GM21423 (cell line): ENCODE measurements at regions not wholly inside any gene's neighbourhood (a gene's known extent, or its start where the extent isn't known, plus 50 kb on each side); places are given as distances from the start of the nearest gene placed in this dataset.
"Not testable (repeated sequence)": the region's sequence is repeated elsewhere in the genome, so short reads cannot be mapped to it uniquely, and the experiment has no call there.

Experiments used
- ATAC-seq: cut with Tn5 transposase; IDR thresholded peaks from one replicate; pipeline ENCODE4 v1.9.1; 2021; ENCODE audit warnings: mild to moderate bottlenecking, moderate library complexity; ENCODE audit not compliant: unreplicated experiment

DNA sequence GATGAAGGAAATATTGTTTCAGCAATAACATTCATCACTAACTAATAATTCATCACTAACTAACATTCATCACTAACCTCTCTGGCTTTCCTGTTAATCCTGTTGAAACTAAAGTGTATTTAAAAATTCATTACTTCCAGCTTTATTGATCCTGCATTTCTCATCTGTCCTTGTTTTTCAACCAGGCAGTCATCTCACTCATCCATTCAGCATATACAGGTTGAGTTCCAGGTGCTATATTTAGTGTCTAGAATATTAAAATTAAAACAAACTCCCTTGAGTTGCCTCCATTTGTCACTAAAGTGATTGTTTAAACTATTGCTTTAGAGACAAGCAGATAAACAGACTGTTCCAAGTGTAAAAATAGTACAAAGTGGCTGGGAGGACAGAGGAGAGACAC, 58.1 kb downstream of the ATXN7L3B start:
- ATAC-seq, result no peak

DNA sequence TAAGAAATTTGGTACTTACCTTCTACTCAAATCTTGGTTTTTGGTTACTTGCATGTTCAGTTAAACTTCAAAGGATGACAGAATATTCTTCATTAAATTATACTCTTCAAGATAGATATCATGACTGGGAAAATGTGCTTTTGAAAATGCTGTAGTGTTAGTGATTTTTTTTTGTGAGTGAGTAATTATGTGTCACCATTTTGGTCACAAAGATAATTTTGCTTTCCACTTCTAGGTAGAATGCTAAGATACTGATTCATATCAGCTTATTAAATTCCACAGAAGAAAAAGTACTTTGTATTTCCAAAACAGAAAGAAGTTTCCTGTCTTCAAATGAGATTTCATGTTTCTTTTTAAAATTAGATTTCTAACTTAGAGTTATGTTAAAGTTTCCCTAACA, 61.2 kb downstream of the ATXN7L3B start:
- ATAC-seq, result no peak

DNA sequence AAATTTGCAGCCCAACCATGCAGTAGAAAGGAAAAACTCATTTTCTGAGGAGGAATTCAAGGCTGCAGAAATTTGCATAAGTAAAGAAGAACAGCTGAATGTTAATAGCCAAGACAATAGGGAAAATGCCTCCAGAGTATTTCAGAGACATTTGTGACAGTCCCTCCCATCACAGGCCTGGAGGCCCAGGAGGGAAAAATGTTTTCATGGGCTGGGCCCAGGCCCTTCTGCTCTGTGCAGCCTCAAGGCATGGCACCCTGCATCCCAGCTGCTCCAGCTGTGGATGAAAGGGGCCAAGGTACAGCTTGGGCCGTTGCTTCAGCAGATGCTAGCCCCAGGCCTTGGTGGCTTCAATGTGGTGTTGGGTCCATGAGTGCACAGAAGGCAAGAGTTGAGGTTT, 62.3 kb downstream of the ATXN7L3B start:
- no peak for ATAC-seq

DNA sequence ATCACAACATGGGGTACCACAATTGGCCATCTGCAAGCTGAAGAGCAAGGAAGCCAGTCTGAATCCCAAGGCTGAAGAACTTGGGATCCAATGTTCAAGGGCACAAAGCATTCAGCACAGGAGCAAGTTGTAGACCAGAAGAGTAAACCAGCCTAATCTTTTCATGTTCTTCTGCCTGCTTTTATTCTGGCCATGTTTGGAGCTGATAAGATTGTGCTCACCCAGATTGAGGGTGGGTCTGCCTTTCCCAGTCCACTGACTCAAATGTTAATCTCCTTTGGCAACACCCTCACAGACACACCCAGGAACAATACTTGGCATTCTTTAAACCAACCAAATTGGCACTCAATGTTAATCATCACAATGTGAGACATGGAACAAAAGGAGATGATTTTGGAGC, 63.2 kb downstream of the ATXN7L3B start:
- not testable (repeated sequence) for ATAC-seq

DNA sequence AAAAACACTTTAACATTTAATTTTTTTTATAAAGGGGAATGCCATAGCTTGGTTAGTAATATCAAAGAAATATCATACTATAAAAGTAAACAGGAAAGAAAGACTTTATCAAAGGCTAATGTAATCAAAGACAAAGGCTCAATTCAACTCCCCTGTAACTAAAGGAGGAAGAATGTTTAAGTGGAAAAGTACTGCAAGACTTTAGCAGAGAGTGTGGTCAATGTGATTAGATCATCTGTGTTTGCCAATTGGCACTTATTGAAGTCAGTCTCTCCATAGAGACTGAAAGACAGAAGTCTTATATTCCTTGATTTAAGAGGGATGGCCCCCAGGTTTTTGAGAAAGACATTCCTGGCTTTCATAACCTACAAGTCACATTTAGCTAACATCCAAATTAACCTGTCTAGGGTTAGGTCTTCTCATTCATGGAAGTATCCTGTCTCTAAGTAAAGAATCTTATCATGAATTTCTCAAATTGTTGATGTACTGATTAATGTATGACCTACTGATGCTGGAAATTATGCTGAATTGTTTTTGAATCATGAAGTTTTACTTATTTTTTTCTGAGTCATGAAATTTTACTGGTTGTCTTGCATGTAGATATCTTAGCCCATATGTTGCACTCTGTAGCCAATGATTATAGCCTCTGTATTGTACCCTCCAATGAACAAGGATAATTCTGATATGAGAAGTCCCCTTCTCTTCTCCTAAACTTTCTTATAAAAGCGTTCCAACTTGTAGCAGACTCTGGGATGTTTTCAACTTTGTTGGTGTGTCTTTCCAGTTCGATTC, 65.4 kb downstream of the ATXN7L3B start:
- ATAC-seq, result no peak

DNA sequence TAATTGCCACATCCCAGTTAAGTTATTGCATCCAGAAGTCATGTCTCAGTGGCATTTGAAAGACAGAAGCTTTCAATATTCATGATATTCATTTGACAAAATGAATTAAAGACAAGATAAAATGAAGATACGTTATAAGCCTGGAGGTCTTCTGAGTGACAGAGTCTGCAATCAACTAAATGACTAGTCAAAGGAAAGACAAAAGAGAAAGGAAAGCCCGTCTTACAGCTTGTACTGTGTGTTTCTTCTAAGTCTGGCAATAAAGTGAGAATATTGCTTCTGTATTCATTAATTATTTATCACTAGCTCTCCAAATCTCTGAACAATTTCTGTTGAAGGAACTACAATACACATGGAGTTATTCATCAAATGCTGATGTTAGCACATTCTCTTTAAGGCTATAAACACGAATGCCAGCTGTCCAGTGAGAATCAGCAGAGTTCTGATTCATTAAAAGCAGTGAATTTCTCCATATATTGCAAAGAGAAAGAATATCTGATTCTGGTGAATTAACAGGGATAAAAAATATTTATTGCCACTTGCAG, 70.7 kb downstream of the ATXN7L3B start:
- no peak for ATAC-seq

DNA sequence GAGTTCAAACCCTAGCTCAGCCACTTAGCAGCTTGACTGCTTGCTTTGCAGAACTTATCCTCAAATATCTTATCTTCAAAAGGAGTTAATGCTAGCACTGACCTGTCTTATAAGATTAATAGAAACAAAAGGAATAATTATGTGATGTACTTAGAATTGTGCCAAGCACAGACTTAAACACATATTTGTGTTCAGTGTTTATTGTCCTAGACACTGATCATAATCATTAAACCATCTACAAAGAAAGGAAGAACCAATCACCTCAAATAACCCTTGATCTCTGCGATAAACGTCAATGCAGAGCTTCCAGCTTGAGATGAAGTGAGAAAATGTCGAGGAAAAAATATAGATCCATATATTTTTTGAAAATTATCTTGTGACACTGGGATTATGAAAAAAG, 73.1 kb downstream of the ATXN7L3B start:
- ATAC-seq, result no peak

DNA sequence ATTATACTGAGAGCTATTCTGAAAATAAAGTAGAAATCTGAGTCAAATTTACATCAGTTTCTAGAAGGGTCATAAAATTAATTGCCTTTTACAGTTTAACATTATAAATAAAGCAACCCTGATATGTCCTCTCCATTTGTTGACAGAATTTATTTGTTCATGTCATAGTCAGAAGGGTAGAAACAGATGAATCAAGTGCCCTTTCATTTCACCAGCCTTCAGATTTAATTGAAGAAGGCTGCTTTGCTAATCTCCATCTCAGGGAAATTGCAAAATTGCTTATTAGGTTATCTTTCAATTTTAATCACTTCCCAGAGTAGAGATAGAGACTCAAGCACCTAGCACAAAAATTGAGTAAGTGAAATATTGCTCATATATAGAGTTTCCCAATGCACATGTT, 76.8 kb downstream of the ATXN7L3B start:
- no peak for ATAC-seq

DNA sequence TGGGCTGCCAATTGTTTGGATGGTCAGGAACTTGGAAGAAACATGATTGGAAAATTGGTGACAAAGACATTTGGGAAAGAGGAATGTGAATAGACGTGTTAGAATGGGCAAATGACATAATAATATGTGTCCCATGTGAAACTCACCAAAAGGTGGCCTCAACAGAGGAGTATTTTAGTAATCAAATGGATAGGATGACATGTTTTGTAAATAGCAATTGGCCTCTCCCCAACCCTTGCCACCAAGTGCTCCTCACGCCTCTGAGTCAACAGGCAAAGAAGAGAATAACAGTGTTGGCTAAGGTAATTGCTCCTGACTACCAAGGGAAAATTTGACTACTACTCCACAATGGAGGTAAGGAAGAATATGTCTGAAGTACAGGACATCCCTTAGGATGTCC, 81.4 kb downstream of the ATXN7L3B start:
- no peak for ATAC-seq

DNA sequence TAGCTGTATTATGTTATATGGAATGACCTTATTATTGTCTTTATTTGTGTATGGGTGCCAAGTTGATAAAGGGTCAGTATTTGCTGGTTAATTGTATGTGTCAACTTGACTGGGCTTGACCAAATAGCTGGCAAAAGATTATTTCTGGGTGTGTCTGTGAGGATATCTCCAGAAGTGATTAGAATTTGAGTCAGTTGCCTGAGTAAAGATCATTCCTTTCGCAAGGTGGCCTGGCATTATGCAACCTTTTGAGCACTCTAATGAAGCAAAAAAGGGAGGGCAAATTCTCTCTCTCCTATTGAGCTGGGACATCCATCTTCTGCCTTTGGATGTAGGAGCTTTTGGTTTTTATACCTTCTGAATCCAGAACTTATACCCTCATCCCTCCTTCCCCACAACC, 82.2 kb downstream of the ATXN7L3B start:
- ATAC-seq, result no peak

DNA sequence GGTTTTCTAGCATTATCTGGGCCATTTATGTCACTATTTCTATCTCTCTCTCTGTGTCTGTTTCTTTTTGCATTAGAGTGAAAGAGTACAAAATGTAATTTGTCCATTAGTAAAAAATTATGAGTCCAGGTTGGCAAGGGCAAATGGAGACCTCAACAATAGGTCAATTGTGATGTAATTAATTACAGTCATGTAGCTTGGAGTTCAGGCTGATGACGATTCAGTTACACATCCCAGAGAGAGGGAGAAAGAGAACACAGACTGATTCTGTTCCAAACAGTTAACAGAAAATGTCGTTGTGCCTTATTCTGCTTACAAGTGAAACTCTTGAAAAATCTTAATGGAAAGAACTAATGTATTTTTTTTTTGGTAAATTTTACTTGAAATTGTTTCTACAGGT, 83.3 kb downstream of the ATXN7L3B start:
- ATAC-seq, result no peak

DNA sequence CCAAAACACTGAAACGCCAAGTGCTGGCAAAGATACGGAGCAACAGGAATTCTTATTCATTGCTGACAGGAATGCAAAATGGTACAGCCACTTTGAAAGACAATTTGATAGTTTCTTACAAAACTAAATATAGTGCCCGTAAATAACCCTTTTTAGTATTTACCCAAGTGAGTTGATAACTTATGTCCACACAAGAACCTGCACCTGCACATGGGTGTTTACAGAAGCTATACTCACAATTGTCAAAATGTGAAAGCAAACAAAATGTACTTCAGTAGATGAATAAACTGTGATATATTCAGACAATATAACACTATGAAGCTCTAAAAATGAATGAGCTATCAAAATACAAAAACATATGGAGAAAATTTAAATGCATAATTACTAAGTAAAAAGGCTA, 86.6 kb downstream of the ATXN7L3B start:
- ATAC-seq, result no peak

DNA sequence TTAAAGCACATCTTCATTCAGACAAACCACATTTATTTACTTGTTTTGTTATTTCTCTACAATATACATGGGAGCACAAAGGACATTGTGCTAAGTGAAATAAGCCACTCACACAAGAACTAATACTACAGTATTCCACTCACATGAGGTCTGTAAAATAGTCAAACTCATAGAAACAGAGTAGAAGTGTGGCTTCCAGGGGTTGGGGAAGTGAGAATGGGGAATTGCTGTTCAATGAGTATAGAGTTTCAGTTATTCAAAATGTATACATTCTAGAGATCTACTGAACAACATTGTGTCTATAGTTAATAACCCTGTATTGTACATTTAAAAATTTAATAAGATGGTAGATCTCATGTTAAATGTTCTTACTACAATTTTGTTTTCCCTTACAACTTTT, 88.8 kb downstream of the ATXN7L3B start:
- ATAC-seq, result peak; percentile 74

DNA sequence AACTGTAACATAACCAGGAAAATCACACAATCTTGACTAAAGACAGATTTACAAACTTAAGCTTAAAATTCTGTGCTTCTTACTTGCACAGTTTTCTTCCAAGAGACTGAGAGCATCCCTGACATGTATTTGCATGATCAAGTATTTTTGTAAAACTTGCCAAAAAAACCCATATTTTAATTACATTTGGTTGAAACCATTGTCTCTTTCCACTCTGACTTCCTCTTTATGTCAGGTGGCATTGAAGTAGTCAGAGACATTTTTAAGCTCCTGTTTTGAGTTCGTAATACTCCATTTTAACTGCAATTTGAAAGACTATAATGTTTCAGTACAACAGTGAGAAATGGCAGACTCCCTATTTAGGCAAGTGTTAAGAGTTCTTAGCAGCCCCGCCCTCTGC, 103.6 kb downstream of the ATXN7L3B start:
- no peak for ATAC-seq

DNA sequence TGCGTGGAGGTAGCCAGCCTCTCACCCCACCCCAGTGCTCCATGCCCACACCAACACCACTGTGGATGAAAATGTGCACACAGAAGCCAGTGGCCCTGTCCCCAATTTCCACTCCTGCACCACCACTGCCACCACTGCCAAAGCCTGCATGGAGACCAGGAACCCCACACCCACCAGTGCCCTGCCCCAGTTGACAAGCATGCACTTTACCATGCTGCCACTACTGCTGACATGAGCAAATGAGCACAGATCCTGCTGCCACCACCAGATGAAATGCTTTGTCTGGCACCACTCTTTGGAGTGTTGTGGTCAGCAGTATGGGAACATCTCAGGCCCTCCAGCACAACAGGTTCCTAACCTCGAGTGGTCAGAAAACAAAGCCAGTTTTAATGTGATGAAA, 104.1 kb downstream of the ATXN7L3B start:
- no peak for ATAC-seq

DNA sequence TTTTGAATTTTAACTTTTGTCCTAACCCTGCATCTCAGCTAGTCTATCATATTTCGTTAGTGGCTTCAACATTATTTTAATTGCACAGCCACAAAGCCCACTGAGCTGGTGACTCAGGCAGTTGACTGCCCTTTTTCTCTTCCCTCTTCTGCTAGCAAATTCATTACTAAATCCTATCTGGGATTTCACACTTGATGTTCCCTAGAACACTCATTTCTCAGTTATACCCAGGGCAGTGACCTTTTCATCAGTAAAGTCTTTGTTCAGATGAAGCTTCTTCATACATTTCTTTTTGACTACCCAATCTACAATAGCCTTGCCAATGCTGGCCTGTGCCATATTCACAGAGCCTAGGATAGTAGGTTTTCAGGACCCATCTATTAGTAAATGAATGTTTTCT, 107.0 kb downstream of the ATXN7L3B start:
- no peak for ATAC-seq

DNA sequence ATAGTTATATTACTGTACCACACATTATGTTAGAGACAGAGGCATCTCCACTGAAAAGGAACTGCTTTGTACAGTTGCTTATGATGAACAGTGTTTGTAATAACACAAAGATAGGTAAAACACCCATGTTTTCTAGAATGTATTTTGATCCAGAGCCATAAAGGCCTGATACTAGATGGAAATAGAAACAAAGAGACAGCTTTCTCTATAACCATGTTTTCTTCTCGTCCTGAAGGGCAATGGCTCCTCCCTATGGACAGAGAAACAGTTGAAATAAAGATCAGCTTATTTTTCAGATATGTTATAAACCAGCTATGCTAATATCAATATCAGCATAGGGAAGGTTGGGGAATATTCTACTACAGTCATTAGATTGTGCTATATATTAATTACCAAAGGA, 109.2 kb downstream of the ATXN7L3B start:
- ATAC-seq, result no peak

DNA sequence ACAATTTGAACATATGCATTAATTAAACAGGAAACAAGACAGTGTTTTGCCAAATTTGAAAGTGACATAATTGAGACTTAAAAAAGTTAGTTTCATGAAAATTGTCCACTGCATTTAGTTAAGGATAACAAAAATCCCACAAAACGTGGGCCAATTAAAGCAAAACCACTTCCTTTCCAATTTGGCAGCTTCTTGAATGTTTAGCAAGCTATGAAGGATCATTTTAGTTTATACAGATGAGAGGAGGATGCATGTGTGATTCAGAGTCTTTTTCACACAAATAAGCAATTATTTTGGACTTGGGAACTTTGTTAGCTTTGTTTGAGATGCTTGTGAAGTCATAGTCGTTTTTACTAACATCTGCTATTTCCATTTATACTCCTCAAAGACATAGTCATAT, 109.6 kb downstream of the ATXN7L3B start:
- no peak for ATAC-seq

DNA sequence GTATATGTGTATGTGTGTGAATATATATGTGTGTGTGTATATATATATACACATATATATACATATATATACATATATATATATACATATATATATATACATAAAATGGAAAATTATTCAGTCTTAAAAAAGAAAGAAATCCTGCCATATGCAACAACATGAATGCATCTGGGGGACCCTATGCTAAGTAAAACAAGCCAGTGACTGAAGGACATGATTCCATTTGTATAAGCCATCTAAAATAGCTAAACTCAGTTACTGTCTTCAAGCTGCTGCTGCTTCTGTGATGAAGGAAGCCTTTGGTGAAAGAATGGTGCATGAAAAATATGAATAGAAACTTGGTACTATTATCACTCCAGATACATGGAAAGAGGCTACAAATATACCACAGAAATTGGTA, 118.6 kb downstream of the ATXN7L3B start:
- ATAC-seq, result no peak

DNA sequence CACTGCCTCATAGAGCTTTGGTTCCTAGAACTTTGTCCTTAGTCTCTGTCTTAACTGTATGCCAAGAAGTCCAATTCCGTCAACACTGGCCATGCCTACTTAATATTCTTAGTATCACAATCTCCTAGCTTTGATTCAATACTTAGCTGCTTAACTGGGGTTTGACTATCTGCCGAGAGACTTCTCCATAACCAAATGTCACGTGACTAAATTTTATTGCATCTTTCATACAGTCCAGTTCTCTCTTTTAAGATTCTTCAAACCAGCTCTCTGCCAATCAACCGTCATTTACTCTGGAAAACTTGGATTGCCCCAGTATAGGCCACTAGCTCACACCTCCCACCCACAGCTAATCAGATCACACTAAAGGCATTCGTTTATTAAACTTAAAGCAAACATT, 122.8 kb downstream of the ATXN7L3B start:
- no peak for ATAC-seq

DNA sequence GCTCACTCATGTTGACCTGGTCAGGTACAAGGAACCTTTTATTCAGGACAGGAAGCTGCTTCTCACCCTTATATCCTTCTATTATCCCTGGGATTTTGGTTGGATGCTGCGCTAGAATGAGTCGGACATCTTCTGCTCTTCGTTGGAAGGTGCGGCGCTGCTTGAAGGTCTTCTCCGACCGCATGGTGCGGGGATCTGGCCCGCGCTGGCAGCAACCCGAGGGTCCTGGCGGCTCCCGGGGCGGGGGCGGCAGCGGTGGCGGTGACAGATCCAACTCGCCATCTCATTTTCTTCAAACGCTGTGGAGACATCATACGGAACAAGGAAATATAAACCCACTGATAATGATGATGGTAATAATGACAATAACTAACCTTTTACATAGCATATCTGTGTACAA, 126.3 kb downstream of the ATXN7L3B start:
- no peak for ATAC-seq

DNA sequence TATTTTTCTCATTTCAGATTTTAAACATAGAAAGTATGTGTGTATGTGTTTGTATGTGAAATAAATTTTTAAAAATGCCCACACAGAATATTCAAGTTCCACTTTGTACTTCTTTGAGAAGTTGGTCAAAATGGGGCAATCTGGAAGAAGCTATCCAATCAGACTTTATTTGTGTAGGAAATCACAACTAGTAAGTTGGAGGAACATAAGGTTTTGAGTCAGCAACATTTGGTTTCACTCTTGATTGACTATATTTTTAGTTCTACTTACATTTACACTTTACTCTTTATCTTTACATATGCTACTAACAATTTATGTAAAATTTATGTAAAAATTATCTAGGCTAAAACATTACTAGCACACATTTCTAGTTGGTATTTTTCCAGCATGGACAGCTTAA, 128.1 kb downstream of the ATXN7L3B start:
- ATAC-seq, result no peak

DNA sequence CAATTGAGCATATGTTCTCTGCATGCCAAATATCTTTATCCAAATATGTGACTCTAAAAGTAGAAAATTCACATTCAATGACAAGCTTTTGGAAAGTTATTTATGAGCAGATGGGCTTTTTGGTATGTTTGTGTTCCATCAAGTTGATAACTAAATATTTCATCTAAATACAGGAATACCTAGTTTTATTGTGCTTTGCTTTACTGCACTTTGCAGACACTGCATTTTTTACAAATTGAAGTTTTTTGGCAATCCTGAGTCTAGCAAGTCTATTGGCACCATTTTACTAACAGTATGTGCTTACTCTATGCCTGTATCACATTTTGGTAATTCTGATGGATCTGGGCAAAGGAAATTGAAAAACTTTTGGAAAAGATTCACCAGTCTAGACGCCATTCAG, 133.8 kb downstream of the ATXN7L3B start:
- no peak for ATAC-seq
